Colonic mucosa (tissue), 4 donors: ENCODE measurements at regions not wholly inside any gene's neighbourhood (a gene's known extent, or its start where the extent isn't known, plus 50 kb on each side); places are given as distances from the start of the nearest gene placed in this dataset.
A peak's percentile ranks its signal among the peaks of the same experiment; 100 is the strongest.
"Not testable (repeated sequence)": the region's sequence is repeated elsewhere in the genome, so short reads cannot be mapped to it uniquely, and the experiment has no call there.

Experiments used
- DNase-seq: peaks from one replicate; pipeline ENCODE4 v3.0.0-alpha.2; 2020
- H3K27ac ChIP-seq: fragments of 200-600 bp; one replicate; pipeline ENCODE4 v1.8.0; 2021
- H3K27me3 ChIP-seq: fragments of 200-600 bp; one replicate; pipeline ENCODE4 v1.8.0; 2021
- H3K36me3 ChIP-seq: fragments of 200-600 bp; one replicate; pipeline ENCODE4 v1.8.0; 2021
- H3K4me1 ChIP-seq: fragments of 200-600 bp; one replicate; pipeline ENCODE4 v1.8.0; 2021; ENCODE audit warnings: mild to moderate bottlenecking
- H3K4me3 ChIP-seq: fragments of 200-600 bp; one replicate; pipeline ENCODE4 v1.8.0; 2021
- H3K9ac ChIP-seq, 2 donors: one replicate each; pipeline ENCODE4 v1.7.0; 2013; ENCODE audit warnings: control low read depth in 2 of 2, low read depth in 2 of 2, low read length in 2 of 2
- H3K9me3 ChIP-seq: fragments of 200-600 bp; one replicate; pipeline ENCODE4 v1.8.0; 2021
- CTCF ChIP-seq: fragments of 200-600 bp; IDR thresholded peaks from one replicate; pipeline ENCODE4 v1.8.0; 2022; ENCODE audit warnings: antibody characterized with exemption, mild to moderate bottlenecking
- intact Hi-C: fragments of 100-400 bp; cut with DNase I; formaldehyde crosslinking; loops from one replicate; pipeline ENCODE4 v1.14.1; 2022
- donor health status: healthy.
- donor health status: DM: no; HTN: no; CAD: no.
- donor health status: DM: no; HTN: no; CAD: no.

GRCh38 chr1:232145768-232146167 lies 484.2 kb downstream of the SIPA1L2 start:
- H3K4me1 ChIP-seq = no peaks in the 10 kb centered on the region
- H3K36me3 ChIP-seq = no peaks in the 10 kb centered on the region
- no peaks in the 10 kb centered on the region for H3K9me3 ChIP-seq
- H3K27me3 ChIP-seq = no peaks in the 10 kb centered on the region
- DNase-seq = no peak
- intact Hi-C loops = no loop called here
- no peak overlapping the region for H3K27ac ChIP-seq
- no peak overlapping the region for H3K9ac ChIP-seq
- H3K4me3 ChIP-seq = no peak overlapping the region
- TF ChIP-seq CTCF = no peak

GRCh38 chr1:232144696-232145230 lies 485.2 kb downstream of the SIPA1L2 start:
- H3K9ac ChIP-seq = no peak overlapping the region
- no peak for DNase-seq
- intact Hi-C loops = no loop called here
- TF ChIP-seq CTCF = no peak
- no peaks in the 10 kb centered on the region for H3K27me3 ChIP-seq
- H3K9me3 ChIP-seq = no peaks in the 10 kb centered on the region
- H3K36me3 ChIP-seq = no peaks in the 10 kb centered on the region
- H3K27ac ChIP-seq = no peak overlapping the region
- no peaks in the 10 kb centered on the region for H3K4me1 ChIP-seq
- H3K4me3 ChIP-seq = no peak overlapping the region

GRCh38 chr1:232143315-232143886 lies 486.5 kb downstream of the SIPA1L2 start:
- Histone ChIP-seq H3K9me3 (no peaks in the 10 kb centered on the region), H3K27me3 (no peaks in the 10 kb centered on the region), H3K9ac (no peak overlapping the region), H3K27ac (no peak overlapping the region), H3K36me3 (no peaks in the 10 kb centered on the region), H3K4me3 (no peak overlapping the region), H3K4me1 (no peaks in the 10 kb centered on the region)
- intact Hi-C loops = no loop called here
- DNase-seq = no peak
- TF ChIP-seq CTCF = no peak

GRCh38 chr1:232142403-232143314 lies 487.3 kb downstream of the SIPA1L2 start:
- H3K36me3 ChIP-seq = no peaks in the 10 kb centered on the region
- no peak for TF ChIP-seq CTCF
- no peaks in the 10 kb centered on the region for H3K27me3 ChIP-seq
- H3K4me3 ChIP-seq = no peak overlapping the region
- H3K4me1 ChIP-seq = no peaks in the 10 kb centered on the region
- no peak overlapping the region for H3K9ac ChIP-seq
- intact Hi-C loops = no loop called here
- peak; percentile 29 for DNase-seq
- H3K27ac ChIP-seq = no peak overlapping the region
- no peaks in the 10 kb centered on the region for H3K9me3 ChIP-seq

- H3K36me3 ChIP-seq, H3K27ac ChIP-seq, H3K9me3 ChIP-seq, H3K4me1 ChIP-seq, H3K4me3 ChIP-seq, H3K9ac ChIP-seq, H3K27me3 ChIP-seq, intact Hi-C loops, DNase-seq: not testable (repeated sequence)
Observed at GRCh38 chr1:232141167-232141448, 488.8 kb downstream of the SIPA1L2 start.
